Fibroblast of villous mesenchyme (primary cell): ENCODE measurements at regions not wholly inside any gene's neighbourhood (a gene's known extent, or its start where the extent isn't known, plus 50 kb on each side); places are given as distances from the start of the nearest gene placed in this dataset.

Experiments
- DNase-seq: peaks from one replicate; pipeline ENCODE4 v3.0.0-alpha.2; 2010; ENCODE audit warnings: low read depth
- H3K4me3 ChIP-seq: 2 replicates; pipeline ENCODE4 v1.5.1; 2011; ENCODE audit warnings: low read depth, mild to moderate bottlenecking, low read length
- CTCF ChIP-seq: IDR thresholded peaks from 2 replicates; pipeline ENCODE4 v1.5.1; 2012; ENCODE audit warnings: low read depth, mild to moderate bottlenecking, low read length; ENCODE audit not compliant: insufficient read depth

DNA sequence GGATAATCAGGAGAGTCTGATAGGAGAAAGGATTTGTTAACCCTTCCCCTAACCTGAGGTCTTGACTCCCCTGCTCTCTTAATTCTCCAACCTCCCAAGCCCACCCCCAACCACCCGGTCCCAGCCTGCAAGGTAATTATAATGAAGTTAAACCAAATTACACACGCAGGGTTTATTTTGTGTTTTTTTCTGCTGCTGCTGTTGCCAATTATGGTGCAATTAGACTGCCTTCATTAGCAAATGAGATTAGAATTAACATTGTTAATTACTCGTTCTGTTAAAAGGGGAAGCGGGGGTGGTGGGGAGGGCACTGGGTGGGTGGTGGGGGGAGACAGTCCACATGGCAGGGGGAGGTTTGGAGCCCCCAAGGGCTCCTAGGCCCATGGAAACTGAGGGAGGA, 128.9 kb downstream of the CCT6B start:
- H3K4me3 ChIP-seq, result no peak overlapping the region
- DNase-seq, result no peak
- no peak for TF ChIP-seq CTCF

- no peak overlapping the region for H3K4me3 ChIP-seq
- no peak for TF ChIP-seq CTCF
- DNase-seq, result no peak
Measured at GRCh38 chr17:34827008-34827407, 134.3 kb downstream of the CCT6B start.

GRCh38 chr17:34826332-34826731, 134.9 kb downstream of the CCT6B start:
- no peak for DNase-seq
- no peak overlapping the region for H3K4me3 ChIP-seq
- TF ChIP-seq CTCF, result no peak

- no peak for DNase-seq
- no peak for TF ChIP-seq CTCF
- no peak overlapping the region for H3K4me3 ChIP-seq
Measured at GRCh38 chr17:34825884-34826283, 135.4 kb downstream of the CCT6B start.

DNA sequence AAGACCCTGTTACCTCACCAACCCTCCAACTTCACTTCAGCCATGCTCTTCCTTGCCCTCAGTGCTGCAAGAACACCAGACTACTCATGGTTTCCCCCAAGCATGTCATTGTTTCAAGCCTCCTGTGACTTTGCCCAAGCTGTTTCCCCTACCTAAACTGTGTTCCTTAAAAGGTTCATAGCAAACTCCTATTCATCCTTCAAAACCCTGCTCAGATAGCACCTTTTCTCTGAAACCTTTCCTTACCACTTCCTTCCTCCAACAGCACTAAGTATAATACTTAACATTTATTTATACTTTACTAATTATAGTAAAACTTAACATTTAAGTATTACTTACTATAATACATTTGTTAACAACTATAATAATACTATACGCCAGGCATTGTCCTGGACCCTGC, 136.2 kb downstream of the CCT6B start:
- no peak for DNase-seq
- TF ChIP-seq CTCF, result no peak
- H3K4me3 ChIP-seq, result no peak overlapping the region

DNA sequence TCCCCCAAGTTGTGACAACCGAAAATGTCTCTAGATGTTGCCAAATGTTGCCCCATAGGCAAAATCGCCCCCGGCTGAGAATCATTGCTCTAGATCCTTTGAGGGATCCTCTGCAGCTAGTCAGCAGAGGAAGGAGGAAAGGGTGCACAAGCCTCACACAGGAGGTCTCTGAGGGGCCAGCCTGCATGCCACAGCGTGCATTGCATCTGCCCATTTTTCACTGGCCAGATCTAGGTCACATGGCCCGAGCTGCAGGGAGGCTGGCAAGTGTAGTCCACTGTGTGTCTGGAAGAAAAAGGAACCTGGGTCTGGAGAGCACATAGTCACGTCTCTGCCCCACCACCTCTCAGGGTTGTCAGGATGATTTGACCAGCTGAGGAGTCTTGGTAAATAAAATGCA, 138.2 kb downstream of the CCT6B start:
- no peak for DNase-seq
- no peak for TF ChIP-seq CTCF
- H3K4me3 ChIP-seq, result no peak overlapping the region

- no peak for TF ChIP-seq CTCF
- no peak for DNase-seq
- no peak overlapping the region for H3K4me3 ChIP-seq
Measured at GRCh38 chr17:34822007-34822739, 139.1 kb downstream of the CCT6B start.
